GM04504 (cell line): ENCODE measurements at regions not wholly inside any gene's neighbourhood (a gene's known extent, or its start where the extent isn't known, plus 50 kb on each side); places are given as distances from the start of the nearest gene placed in this dataset.
"Not testable (repeated sequence)": the region's sequence is repeated elsewhere in the genome, so short reads cannot be mapped to it uniquely, and the experiment has no call there.

Experiments
- DNase-seq: peaks from one replicate; pipeline ENCODE4 v3.0.0-alpha.2; 2012; ENCODE audit warnings: low read depth

DNA sequence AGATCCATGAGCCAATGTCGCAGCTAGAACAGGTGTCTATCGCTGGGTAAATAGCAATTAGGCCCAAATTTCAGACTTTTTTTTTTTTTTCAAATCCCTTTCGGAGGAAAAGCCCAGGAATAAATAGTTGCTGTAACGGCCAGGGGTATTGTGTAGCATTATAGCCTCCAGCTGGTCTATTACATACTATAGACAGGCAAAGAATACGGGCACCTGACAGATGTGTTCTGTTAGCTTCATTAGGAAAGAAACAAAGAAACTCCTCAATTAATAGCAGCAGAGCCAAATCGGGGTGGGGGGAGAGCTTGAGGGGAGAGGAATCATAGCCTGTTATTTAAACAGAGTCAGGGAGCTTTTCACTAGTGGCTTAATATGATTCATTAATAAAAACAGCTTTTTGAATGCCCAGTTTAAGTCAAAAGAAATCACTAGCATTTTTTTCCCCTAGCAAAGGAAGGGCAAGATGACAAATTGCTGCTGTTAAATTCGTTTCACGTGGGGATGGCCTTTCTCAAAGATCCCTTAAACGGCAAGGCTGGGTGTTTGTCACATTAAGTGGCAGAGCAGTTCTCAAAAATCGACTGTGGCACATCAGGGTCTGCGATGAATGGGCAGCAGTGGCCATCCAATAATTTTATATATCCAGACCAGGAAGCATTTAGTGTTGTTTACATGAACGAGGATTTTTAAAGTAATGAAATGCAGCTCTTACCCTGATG is 139.4 kb downstream of the ID4 start:
- DNase-seq, result no peak

DNA sequence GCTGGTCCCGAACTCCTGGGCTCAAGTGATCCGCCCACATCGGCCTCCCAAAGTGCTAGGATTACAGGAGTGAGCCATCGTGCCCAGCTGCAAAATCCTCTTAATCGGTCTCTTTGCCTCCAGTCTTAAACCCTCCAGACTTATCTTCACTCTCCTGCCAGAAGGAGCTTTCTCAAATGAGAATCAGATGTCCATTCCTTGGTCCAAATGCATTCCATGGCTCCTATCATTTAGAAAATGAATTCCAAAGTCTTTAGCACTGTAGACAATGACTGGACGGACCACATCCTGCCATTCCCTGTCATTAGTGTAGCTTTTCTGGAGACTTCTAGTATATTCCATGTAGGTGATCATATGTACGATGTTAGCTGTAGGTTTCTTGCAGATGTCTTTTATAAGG is 141.9 kb downstream of the ID4 start:
- DNase-seq, result no peak

GRCh38 chr6:19979986-19980385 is 142.8 kb downstream of the ID4 start:
- no peak for DNase-seq

GRCh38 chr6:19983374-19983773 is 146.2 kb downstream of the ID4 start:
- no peak for DNase-seq

- DNase-seq, result no peak
Measured at GRCh38 chr6:19986691-19987438, 149.7 kb downstream of the ID4 start.

GRCh38 chr6:19988555-19988954 is 151.4 kb downstream of the ID4 start:
- DNase-seq, result no peak

GRCh38 chr6:19991176-19991575 is 154.0 kb downstream of the ID4 start:
- DNase-seq, result no peak

DNA sequence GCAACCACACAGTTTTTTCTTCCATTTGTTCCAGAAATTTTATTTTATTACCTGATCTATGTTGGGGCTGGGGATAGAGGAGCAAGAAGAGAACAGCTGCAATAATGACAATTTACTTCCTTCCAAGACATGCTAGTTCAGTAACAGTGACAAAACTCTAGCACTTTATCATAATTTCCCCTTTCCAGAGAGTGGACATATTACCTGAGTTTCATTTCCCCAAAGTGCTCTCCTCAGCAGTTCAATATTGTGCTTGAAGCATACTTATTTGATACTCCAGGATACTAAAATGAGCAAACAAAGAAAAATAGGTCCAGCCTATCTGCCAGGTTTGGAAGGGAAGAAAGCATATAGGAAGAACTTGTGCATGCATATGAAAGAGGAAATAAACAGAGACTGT is 157.7 kb downstream of the ID4 start:
- DNase-seq, result no peak

GRCh38 chr6:19995575-19996257 is 158.5 kb downstream of the ID4 start:
- no peak for DNase-seq

GRCh38 chr6:19997104-19997503 is 159.9 kb downstream of the ID4 start:
- DNase-seq, result no peak

DNA sequence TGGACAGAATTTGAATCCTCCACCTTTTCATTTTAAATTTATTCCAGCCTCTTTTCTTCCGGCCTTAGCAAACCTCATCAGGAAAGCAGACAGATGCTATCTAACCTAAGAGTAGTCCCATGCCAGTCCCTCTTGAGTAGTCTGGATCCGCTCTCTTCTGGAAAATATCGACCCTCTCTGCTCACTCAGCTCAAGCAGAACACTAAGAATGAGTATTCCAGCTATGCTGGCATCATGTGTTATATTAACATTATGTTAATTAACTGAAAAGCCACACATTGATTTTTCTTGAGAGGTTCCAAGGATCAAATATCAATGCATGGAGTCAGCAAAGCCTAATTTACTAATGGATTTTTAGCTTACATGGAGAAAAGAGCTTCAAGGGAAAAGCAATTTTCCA is 161.4 kb downstream of the ID4 start:
- DNase-seq, result no peak

DNA sequence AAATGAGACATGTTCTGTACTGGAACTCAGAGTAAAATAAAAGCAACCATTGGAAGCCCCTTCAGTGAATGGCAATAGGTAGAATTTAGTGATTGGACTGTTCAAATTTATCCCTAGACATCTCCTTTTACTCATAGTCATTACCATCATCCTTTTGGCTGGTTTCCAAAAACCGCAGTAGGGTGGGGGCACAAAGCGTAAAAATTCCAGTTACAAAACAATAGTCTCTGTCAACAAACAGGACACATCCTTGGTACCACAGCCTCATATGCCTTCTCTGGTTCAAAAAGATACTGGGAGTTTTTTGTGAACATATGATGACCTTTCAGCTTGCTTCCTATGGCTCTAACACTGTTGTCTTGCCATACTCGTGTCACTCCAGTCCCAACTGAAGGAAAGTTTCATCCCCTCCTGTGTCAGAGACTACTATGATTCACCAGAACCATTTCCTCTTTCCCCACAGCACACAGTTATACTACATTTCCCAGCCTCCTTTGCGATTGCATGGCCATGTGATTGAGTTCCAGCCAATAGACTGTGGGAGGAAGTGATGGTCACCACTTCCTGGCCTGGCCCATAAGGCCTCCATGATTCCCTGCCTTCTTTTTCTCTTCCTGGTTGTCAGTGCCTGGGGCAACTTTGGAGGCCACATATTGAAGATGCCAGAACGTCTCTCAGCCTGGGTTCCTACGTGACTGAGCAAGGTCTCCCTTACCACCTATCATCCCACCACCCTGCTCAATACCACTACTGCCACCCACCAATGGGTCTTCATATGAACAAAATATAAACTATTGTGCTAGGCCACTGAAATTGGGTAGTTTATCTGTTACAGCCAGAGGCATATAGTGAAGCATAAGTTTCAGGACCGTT is 162.4 kb downstream of the ID4 start:
- no peak for DNase-seq

DNA sequence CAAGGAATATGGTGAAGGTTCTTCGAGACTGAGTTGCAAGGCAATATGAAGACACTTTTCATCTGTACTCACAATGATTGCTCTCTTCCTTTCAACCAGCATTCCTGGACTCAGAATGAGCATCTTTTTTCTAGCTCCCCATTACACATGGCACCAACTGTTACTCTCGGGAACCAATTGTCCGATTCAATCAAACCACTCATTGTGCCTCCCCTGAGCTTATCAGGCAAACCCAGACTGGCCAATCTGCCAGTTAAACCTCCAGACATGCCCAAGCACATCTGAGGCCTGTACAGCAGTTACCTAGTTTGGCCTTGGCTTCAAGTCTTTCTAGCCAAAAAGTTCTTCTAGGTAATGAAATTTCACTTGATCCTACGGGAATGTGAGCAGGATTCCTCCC is 164.1 kb downstream of the ID4 start:
- no peak for DNase-seq

DNA sequence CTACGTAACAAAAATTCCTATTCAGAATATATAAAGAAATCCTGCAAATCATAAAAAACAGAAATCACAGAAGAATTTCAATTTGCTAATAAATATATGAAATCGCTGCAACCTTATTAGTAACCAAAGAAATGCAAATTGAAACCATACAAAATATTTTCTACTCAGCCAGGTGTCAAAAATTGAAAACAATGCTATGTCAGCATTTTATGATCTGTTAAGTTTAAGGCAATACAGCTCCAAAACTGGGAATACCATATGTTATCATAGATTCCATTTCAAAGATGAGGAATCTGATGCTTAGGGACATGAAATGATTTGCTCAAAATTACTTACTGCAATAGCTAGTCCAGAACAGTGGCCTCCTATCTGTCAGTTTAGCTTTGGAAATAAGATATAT is 168.9 kb downstream of the ID4 start:
- DNase-seq, result no peak

DNA sequence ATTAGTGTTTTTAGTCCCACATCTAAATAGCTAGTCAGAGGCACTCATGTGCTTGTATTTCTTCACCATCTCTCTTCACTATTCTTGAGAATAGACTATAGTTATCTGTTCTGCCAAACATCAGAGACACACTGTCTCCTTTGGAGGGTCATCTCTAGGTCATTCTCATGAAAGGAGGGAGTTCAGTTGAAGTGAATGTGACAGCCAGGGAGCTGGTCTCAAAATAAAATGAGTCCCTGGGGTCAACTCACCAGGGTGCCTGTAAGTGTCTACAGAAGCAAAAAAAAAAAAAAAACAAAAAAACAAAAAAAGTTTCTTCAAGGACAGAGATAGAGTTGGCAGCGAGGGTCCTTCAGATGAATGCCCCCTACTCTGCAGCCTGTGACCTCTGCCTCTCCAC is 171.0 kb downstream of the ID4 start:
- no peak for DNase-seq

DNA sequence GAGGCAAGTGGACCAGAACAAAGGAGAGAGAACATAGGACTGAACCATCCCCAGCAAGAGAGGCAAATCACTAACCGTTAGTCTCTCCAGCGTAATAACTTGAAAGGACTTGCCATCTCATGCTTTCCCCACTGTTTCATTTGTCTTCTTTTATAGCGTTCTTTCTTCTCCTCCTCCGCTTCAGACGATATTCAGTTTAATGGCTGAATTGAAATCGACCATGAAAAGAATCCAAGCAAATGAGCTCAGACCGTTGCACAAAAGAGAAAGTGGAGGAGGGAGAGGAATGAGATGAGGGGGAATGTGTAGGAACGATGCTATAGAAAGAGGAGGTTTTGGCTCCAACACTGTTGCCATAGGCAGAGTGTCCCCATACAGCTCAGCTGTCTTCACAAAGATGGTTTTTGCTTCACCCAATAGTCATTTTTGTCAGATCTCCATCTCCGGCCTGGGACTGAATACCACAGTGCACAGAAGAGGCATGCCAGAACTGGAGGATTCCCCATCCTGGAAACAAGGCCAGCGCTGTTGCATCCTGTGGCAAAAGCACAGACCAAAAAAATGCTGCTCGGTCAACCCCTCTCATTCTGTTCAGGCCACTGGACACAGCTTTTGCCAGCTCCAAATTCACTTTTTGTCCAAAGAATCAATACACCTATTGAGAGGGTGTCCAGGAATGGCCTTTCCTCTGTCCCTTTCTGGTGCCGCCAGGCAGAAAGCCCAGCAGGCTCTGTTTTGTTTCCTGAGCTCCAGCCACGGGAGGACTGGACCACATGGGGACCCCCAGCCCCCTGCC is 176.1 kb downstream of the ID4 start:
- DNase-seq, result no peak

GRCh38 chr6:20014508-20014907 is 177.3 kb downstream of the ID4 start:
- no peak for DNase-seq

DNA sequence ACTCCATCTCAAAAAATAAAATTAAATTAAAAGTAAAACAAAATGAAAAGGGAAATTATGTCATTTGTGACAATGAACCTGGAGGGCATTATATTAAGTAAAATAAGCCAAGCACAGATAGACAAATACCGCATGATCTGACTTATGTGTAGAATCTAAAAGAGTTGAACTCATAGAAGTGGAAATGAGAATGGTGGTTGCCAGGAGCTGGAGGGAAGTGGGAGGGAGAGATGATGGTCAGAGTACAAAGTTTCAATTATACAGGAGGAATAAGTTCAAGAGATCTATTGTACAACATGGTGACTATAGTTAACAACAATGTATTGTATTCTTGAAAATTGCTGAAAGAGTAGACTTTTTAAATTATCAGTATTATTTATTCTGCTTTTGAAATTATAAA is 183.4 kb downstream of the ID4 start:
- no peak for DNase-seq

DNA sequence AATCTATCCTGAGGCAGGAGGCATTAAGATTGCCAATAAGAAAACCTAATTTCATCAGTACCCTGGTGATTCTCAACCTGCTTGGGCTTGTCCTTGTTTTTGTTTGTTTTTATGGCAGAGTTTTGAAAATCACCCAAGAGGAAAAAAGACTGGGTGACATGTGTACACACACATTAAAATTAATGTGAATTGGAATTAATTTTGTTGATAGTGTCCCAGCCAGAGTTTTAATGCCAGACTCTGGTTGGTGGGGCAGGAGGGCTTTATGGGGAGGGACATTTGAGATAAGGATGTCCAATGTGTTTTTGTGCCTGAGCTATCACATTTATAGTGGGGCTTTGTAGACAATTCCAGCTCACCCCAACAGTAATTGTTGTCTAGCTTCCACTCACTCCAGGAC is 184.6 kb downstream of the ID4 start:
- DNase-seq, result no peak

DNA sequence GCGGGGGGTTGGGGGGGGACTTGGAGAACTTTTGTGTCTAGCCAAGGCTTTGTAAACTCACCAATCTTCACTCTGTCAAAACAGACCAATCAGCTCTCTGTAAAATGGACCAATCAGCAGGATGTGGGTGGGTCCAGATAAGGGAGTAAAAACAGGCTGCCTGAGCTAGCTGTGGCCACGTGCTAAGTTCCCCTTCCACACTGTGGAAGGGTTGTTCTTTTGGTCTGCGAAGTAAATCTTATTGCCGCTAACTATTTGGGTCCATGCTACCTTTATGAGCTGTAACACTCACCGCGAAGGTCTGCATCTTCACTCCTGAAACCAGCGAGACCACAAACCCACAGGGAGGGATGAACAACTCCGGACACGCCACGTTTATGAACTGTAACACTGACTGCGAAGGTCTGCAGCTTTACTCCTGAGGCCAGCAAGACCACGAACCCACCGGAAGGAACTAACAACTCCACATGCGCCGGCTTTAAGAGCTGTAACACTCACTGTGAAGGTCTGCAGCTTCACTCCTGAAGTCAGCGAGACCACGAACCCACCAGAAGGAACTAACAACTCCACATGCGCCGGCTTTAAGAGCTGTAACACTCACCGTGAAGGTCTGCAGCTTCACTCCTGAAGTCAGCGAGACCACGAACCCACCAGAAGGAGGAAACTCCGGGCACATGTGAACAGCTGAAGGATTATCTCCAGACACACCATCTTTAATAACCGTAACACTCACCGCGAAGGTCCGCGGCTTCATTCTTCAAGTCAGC is 186.6 kb downstream of the ID4 start:
- DNase-seq, result not testable (repeated sequence)

DNA sequence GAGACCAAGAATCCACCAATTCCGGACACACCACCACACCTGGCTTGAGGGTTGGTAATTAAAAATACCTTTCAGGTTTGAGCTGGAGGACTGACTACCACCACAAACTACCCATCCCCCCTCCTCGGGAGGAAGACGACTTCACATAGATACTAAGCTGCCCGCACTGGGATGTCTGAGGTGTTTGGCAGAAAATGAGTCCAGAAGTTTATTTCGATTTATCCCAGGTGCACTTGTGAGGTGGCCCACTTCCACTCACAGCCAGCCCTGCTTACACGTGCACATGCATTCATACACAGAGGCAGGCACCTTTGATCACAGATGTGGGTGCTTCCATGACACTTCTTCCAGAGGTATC is 187.1 kb downstream of the ID4 start:
- no peak for DNase-seq
